ENCODE measurements at regions not wholly inside any gene's neighbourhood (a gene's known extent, or its start where the extent isn't known, plus 50 kb on each side); places are given as distances from the start of the nearest gene placed in this dataset.

GRCh38 chr1:175822580-175822979, 79.2 kb upstream of the TNR start:
- no peak for DNase-seq

GRCh38 chr1:175820456-175821025, 77.1 kb upstream of the TNR start:
- no peak for DNase-seq

- DNase-seq: no peak
These were observed 75.5 kb upstream of the TNR start for GRCh38 chr1:175818929-175819328.

- no peak for DNase-seq
These were observed 74.0 kb upstream of the TNR start for GRCh38 chr1:175817445-175817844.

GRCh38 chr1:175814885-175815284, 71.5 kb upstream of the TNR start:
- no peak for DNase-seq

- no peak for DNase-seq
These were observed 69.5 kb upstream of the TNR start for GRCh38 chr1:175812936-175813335.

- DNase-seq: no peak
These were observed 66.9 kb upstream of the TNR start for GRCh38 chr1:175810305-175810704.

- no peak for DNase-seq
These were observed 65.6 kb upstream of the TNR start for GRCh38 chr1:175808999-175809398.

- DNase-seq: no peak
These were observed 65.2 kb upstream of the TNR start for GRCh38 chr1:175808573-175808972.

GRCh38 chr1:175804561-175804960, 61.2 kb upstream of the TNR start:
- no peak for DNase-seq

GRCh38 chr1:175803413-175803812, 60.0 kb upstream of the TNR start:
- DNase-seq: no peak

GRCh38 chr1:175802407-175803123, 59.2 kb upstream of the TNR start:
- no peak for DNase-seq

- DNase-seq: no peak
These were observed 58.6 kb upstream of the TNR start for GRCh38 chr1:175801979-175802378.

GRCh38 chr1:175797576-175797975, 54.2 kb upstream of the TNR start:
- no peak for DNase-seq

- DNase-seq: no peak
These were observed 51.2 kb upstream of the TNR start for GRCh38 chr1:175794586-175794985.

- DNase-seq: no peak
These were observed 50.2 kb upstream of the TNR start for GRCh38 chr1:175793617-175794016.
